A673 (cell line): ENCODE measurements at regions not wholly inside any gene's neighbourhood (a gene's known extent, or its start where the extent isn't known, plus 50 kb on each side); places are given as distances from the start of the nearest gene placed in this dataset.

Source experiments
- CTCF ChIP-seq: fragments of 300-800, 200-600 bp; sonication (generic); conservative IDR thresholded peaks from 2 replicates; pipeline ENCODE4 v1.5.1; 2017; ENCODE audit warnings: low read depth, mild to moderate bottlenecking, antibody characterized with exemption, low read length, moderate library complexity, mixed read lengths
- EZH2 ChIP-seq: fragments of 200-600 bp; sonication (generic); IDR thresholded peaks from 2 replicates; pipeline ENCODE4 v1.6.1; 2017; ENCODE audit warnings: borderline replicate concordance, low read depth, mild to moderate bottlenecking, mixed read lengths, antibody characterized with exemption, low read length; ENCODE audit not compliant: poor library complexity, severe bottlenecking

DNA sequence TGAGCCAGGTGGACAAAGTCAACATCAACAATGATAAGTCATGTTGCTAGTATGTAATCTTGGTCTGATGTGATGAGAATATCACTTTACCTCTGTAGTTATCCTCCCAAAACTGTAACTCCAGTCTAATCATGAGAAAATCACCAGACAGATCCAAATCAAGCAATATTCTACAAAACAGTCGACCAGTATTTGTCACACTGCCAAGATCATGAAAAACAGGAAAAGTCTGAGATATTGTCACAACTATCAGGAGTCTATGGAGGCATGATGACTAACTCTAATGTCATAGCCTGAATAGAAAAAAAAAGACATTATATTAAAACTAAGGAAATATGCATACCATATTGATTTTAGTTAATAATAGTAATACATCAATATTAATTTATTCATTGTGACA lies 1883.3 kb upstream of the CELF4 start:
- TF ChIP-seq CTCF = no peak
- TF ChIP-seq EZH2 = no peak
